ENCODE measurements at regions not wholly inside any gene's neighbourhood (a gene's known extent, or its start where the extent isn't known, plus 50 kb on each side); places are given as distances from the start of the nearest gene placed in this dataset.

- TF ChIP-seq POLR2AphosphoS5 (IDR thresholded peaks at IDR 0.05; ENCODE audit: low read depth, low read length) (no peak), REST (IDR thresholded peaks at IDR 0.05; ENCODE audit: insufficient read depth in 1 of 2, low read depth in 2 of 2, low read length in 2 of 2) (no peak)
Measured at GRCh38 chr10:88110355-88110754, 246.9 kb downstream of the PTEN start.

Measured in PFSK-1 (cell line).